OCI-LY3 (cell line): ENCODE measurements at regions not wholly inside any gene's neighbourhood (a gene's known extent, or its start where the extent isn't known, plus 50 kb on each side); places are given as distances from the start of the nearest gene placed in this dataset.

ENCODE experiments used
- H2AFZ ChIP-seq: fragments of 200-600, 300-600 bp; shearing (Covaris generic); 2 replicates; pipeline ENCODE4 v1.6.0; 2014; ENCODE audit warnings: antibody characterized with exemption, low read depth, low read length
- H3K27ac ChIP-seq: fragments of 200-600, 300-600 bp; sonication (generic); 2 replicates; pipeline ENCODE4 v1.5.1; 2014; ENCODE audit warnings: mild to moderate bottlenecking, low read length, moderate library complexity, mixed read lengths
- H3K27me3 ChIP-seq: fragments of 200-600, 300-600 bp; sonication (generic); 2 replicates; pipeline ENCODE4 v1.6.1; 2014; ENCODE audit warnings: low read depth, low read length, mixed read lengths
- H3K36me3 ChIP-seq: fragments of 200-600, 300-600 bp; sonication (generic); replicated peaks from 2 replicates; pipeline ENCODE3; 2014; ENCODE audit warnings: low read depth, low read length, mixed read lengths
- H3K4me1 ChIP-seq: fragments of 300-600, 200-600 bp; sonication (generic); 2 replicates; pipeline ENCODE4 v1.6.1; 2014; ENCODE audit warnings: low read length, mixed read lengths
- H3K4me2 ChIP-seq: fragments of 200-600, 300-600 bp; sonication (generic); 2 replicates; pipeline ENCODE4 v1.6.1; 2014; ENCODE audit warnings: low read length, mixed read lengths
- H3K4me3 ChIP-seq: fragments of 300-600, 200-600 bp; sonication (generic); 2 replicates; pipeline ENCODE4 v1.5.1; 2014; ENCODE audit warnings: antibody characterized with exemption, mild to moderate bottlenecking, low read length, moderate library complexity
- H3K79me2 ChIP-seq: fragments of 300-600, 200-600 bp; shearing (Covaris generic); 2 replicates; pipeline ENCODE4 v1.6.1; 2014; ENCODE audit warnings: mild to moderate bottlenecking, low read length, mixed read lengths
- H3K9ac ChIP-seq: fragments of 300-600, 200-600 bp; shearing (Covaris generic); 2 replicates; pipeline ENCODE4 v1.6.0; 2014; ENCODE audit warnings: mild to moderate bottlenecking, low read length, moderate library complexity
- H3K9me3 ChIP-seq: fragments of 200-600, 300-600 bp; shearing (Covaris generic); 2 replicates; pipeline ENCODE4 v1.6.1; 2014; ENCODE audit warnings: low read length, mixed read lengths; ENCODE audit not compliant: insufficient read depth
- H4K20me1 ChIP-seq: fragments of 200-600, 300-600 bp; sonication (generic); 2 replicates; pipeline ENCODE4 v1.6.1; 2016; ENCODE audit warnings: low read length, mixed read lengths; ENCODE audit not compliant: insufficient read depth
- CTCF ChIP-seq: fragments of 200-600, 300-600 bp; sonication (generic); IDR thresholded peaks from 2 replicates; pipeline ENCODE4 v1.5.1; 2014; ENCODE audit warnings: antibody characterized with exemption, low read length, low read depth
- EZH2phosphoT487 ChIP-seq: fragments of 200-600 bp; shearing (Covaris generic); IDR thresholded peaks from 2 replicates; pipeline ENCODE4 v1.6.1; 2018; ENCODE audit warnings: antibody characterized with exemption, mixed run types, low read depth

GRCh38 chr6:21887231-21888185, 294.0 kb downstream of the SOX4 start:
- no peak overlapping the region for H3K27ac ChIP-seq
- H3K79me2 ChIP-seq: no peaks in the 10 kb centered on the region
- no peak overlapping the region for H3K4me3 ChIP-seq
- no peak overlapping the region for H3K4me2 ChIP-seq
- H3K4me1 ChIP-seq: no peaks in the 10 kb centered on the region
- H2AFZ ChIP-seq: no peak overlapping the region
- no peaks in the 10 kb centered on the region for H3K27me3 ChIP-seq
- H3K9ac ChIP-seq: no peak overlapping the region
- no peaks in the 10 kb centered on the region for H4K20me1 ChIP-seq
- TF ChIP-seq CTCF (no peak), EZH2phosphoT487 (no peak)
- H3K9me3 ChIP-seq: no peaks in the 10 kb centered on the region
- no peaks in the 10 kb centered on the region for H3K36me3 ChIP-seq

DNA sequence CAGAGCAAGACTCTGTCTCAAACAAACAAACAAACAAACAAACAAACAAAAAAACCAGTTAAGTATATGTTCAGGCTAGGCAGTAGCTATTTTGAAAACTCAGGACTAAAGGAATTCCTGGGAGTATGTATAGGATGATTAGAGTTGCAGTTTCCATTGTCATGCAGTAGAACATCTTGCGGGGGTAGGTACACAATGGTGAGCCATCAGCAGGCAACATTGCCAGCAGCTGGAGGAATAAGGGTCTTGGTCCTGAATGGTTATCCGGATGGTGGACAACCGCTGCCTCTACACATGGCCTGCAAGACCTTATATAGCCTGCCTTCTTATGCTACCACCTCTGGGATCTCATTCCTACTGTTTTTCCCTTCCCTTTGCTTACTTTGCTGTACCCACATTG, 297.5 kb downstream of the SOX4 start:
- Histone ChIP-seq H4K20me1 (no peaks in the 10 kb centered on the region), H3K4me2 (no peak overlapping the region), H3K27ac (no peak overlapping the region), H3K4me3 (no peak overlapping the region), H3K27me3 (no peaks in the 10 kb centered on the region), H3K9ac (no peak overlapping the region), H3K79me2 (no peaks in the 10 kb centered on the region), H2AFZ (no peak overlapping the region), H3K4me1 (no peaks in the 10 kb centered on the region), H3K9me3 (no peaks in the 10 kb centered on the region), H3K36me3 (no peaks in the 10 kb centered on the region)
- TF ChIP-seq CTCF (no peak), EZH2phosphoT487 (no peak)

DNA sequence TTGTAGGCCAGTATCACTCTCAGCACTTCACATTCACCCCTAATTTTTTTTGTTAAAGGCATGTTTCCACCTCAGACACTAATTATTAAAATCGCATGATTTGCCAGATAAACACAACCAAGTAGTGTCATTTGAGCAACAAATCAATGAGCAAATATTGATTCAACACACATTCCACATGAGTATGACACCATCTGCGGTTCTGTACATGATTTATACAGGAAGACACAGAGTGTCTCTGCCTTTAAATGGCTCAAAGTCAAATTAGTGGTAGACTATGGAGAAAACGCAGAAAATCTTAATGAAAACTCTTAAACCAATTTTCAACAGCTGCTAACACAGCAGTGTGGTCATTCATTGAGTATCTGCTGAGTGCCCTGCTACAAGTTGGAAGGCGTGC, 300.2 kb downstream of the SOX4 start:
- no peak overlapping the region for H3K4me3 ChIP-seq
- no peak overlapping the region for H3K27ac ChIP-seq
- no peaks in the 10 kb centered on the region for H3K27me3 ChIP-seq
- H4K20me1 ChIP-seq: no peaks in the 10 kb centered on the region
- H3K9ac ChIP-seq: no peak overlapping the region
- H3K9me3 ChIP-seq: no peaks in the 10 kb centered on the region
- H2AFZ ChIP-seq: no peak overlapping the region
- no peaks in the 10 kb centered on the region for H3K4me1 ChIP-seq
- TF ChIP-seq EZH2phosphoT487: no peak
- TF ChIP-seq CTCF: no peak
- no peak overlapping the region for H3K4me2 ChIP-seq
- H3K79me2 ChIP-seq: no peaks in the 10 kb centered on the region
- H3K36me3 ChIP-seq: no peaks in the 10 kb centered on the region

DNA sequence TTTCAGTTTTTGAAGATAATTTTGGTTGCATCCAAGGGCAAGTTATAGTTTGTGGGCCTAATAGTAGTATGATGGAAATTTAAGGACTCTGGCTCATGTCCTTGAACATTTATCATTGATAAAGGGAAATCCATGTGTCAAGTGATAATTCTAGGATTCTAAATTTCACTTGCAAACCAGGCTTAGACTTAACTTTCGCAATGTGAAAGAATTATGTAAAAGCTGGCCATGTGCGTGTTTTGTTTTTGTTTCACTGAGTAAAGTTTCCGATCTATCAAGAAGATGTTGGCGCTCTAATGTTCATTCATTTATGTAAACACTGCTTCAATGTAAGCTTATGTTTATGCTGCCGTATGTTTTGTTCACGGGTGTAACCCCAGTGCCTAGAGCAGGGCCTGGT, 302.0 kb downstream of the SOX4 start:
- H3K9me3 ChIP-seq: no peaks in the 10 kb centered on the region
- no peaks in the 10 kb centered on the region for H3K27me3 ChIP-seq
- no peak overlapping the region for H2AFZ ChIP-seq
- TF ChIP-seq EZH2phosphoT487 (no peak), CTCF (no peak)
- H3K4me2 ChIP-seq: no peak overlapping the region
- H4K20me1 ChIP-seq: no peaks in the 10 kb centered on the region
- no peak overlapping the region for H3K27ac ChIP-seq
- H3K79me2 ChIP-seq: no peaks in the 10 kb centered on the region
- H3K4me1 ChIP-seq: no peaks in the 10 kb centered on the region
- H3K4me3 ChIP-seq: no peak overlapping the region
- no peak overlapping the region for H3K9ac ChIP-seq
- H3K36me3 ChIP-seq: no peaks in the 10 kb centered on the region
